WTC11 (cell line): ENCODE measurements at regions not wholly inside any gene's neighbourhood (a gene's known extent, or its start where the extent isn't known, plus 50 kb on each side); places are given as distances from the start of the nearest gene placed in this dataset.

Experiments used
- CBFB ChIP-seq: sonication (generic); formaldehyde crosslinking; IDR thresholded peaks from 2 replicates; pipeline ENCODE4 v1.8.1; 2022; ENCODE audit warnings: mild to moderate bottlenecking, low read depth, missing genetic modification reagents
- CREM ChIP-seq: sonication (generic); formaldehyde crosslinking; IDR thresholded peaks from 2 replicates; pipeline ENCODE4 v1.8.1; 2022; ENCODE audit warnings: mild to moderate bottlenecking, missing genetic modification reagents, moderate library complexity
- ETV6 ChIP-seq: sonication (generic); formaldehyde crosslinking; IDR thresholded peaks from 2 replicates; pipeline ENCODE4 v1.8.1; 2022; ENCODE audit warnings: mild to moderate bottlenecking, missing genetic modification reagents
- ZNF512 ChIP-seq: sonication (generic); formaldehyde crosslinking; IDR thresholded peaks from 2 replicates; pipeline ENCODE4 v1.8.1; 2022; ENCODE audit warnings: missing genetic modification reagents, borderline replicate concordance
- TF ChIP-seq, protein P1 (sequence below): fragments of 200-600 bp; IDR thresholded peaks from 2 replicates; pipeline ENCODE4 v1.8.0; 2022; ENCODE audit warnings: antibody characterized with exemption
- TF ChIP-seq, protein P2 (sequence below): sonication (generic); formaldehyde crosslinking; IDR thresholded peaks from 2 replicates; pipeline ENCODE4 v1.8.1; 2022; ENCODE audit warnings: low read depth, missing genetic modification reagents, borderline replicate concordance
- TF ChIP-seq, protein P3 (sequence below): sonication (generic); formaldehyde crosslinking; IDR thresholded peaks from 2 replicates; pipeline ENCODE4 v1.8.0; 2023; ENCODE audit warnings: missing genetic modification reagents, mild to moderate bottlenecking, borderline replicate concordance

GRCh38 chr2:63790906-63791305 lies 50.8 kb upstream of the UGP2 start:
- no peak for TF ChIP-seq ETV6
- TF ChIP-seq CREM (CRISPR knock-in tag), result no peak
- TF ChIP-seq, protein P1, sequence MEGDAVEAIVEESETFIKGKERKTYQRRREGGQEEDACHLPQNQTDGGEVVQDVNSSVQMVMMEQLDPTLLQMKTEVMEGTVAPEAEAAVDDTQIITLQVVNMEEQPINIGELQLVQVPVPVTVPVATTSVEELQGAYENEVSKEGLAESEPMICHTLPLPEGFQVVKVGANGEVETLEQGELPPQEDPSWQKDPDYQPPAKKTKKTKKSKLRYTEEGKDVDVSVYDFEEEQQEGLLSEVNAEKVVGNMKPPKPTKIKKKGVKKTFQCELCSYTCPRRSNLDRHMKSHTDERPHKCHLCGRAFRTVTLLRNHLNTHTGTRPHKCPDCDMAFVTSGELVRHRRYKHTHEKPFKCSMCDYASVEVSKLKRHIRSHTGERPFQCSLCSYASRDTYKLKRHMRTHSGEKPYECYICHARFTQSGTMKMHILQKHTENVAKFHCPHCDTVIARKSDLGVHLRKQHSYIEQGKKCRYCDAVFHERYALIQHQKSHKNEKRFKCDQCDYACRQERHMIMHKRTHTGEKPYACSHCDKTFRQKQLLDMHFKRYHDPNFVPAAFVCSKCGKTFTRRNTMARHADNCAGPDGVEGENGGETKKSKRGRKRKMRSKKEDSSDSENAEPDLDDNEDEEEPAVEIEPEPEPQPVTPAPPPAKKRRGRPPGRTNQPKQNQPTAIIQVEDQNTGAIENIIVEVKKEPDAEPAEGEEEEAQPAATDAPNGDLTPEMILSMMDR, result no peak
- TF ChIP-seq, protein P2, sequence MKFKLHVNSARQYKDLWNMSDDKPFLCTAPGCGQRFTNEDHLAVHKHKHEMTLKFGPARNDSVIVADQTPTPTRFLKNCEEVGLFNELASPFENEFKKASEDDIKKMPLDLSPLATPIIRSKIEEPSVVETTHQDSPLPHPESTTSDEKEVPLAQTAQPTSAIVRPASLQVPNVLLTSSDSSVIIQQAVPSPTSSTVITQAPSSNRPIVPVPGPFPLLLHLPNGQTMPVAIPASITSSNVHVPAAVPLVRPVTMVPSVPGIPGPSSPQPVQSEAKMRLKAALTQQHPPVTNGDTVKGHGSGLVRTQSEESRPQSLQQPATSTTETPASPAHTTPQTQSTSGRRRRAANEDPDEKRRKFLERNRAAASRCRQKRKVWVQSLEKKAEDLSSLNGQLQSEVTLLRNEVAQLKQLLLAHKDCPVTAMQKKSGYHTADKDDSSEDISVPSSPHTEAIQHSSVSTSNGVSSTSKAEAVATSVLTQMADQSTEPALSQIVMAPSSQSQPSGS (CRISPR knock-in tag), result no peak
- TF ChIP-seq, protein P3, sequence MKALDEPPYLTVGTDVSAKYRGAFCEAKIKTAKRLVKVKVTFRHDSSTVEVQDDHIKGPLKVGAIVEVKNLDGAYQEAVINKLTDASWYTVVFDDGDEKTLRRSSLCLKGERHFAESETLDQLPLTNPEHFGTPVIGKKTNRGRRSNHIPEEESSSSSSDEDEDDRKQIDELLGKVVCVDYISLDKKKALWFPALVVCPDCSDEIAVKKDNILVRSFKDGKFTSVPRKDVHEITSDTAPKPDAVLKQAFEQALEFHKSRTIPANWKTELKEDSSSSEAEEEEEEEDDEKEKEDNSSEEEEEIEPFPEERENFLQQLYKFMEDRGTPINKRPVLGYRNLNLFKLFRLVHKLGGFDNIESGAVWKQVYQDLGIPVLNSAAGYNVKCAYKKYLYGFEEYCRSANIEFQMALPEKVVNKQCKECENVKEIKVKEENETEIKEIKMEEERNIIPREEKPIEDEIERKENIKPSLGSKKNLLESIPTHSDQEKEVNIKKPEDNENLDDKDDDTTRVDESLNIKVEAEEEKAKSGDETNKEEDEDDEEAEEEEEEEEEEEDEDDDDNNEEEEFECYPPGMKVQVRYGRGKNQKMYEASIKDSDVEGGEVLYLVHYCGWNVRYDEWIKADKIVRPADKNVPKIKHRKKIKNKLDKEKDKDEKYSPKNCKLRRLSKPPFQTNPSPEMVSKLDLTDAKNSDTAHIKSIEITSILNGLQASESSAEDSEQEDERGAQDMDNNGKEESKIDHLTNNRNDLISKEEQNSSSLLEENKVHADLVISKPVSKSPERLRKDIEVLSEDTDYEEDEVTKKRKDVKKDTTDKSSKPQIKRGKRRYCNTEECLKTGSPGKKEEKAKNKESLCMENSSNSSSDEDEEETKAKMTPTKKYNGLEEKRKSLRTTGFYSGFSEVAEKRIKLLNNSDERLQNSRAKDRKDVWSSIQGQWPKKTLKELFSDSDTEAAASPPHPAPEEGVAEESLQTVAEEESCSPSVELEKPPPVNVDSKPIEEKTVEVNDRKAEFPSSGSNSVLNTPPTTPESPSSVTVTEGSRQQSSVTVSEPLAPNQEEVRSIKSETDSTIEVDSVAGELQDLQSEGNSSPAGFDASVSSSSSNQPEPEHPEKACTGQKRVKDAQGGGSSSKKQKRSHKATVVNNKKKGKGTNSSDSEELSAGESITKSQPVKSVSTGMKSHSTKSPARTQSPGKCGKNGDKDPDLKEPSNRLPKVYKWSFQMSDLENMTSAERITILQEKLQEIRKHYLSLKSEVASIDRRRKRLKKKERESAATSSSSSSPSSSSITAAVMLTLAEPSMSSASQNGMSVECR, result no peak
- no peak for TF ChIP-seq ZNF512 (CRISPR knock-in tag)
- TF ChIP-seq CBFB (CRISPR knock-in tag), result no peak
